HG03378 (cell line): ENCODE measurements at regions not wholly inside any gene's neighbourhood (a gene's known extent, or its start where the extent isn't known, plus 50 kb on each side); places are given as distances from the start of the nearest gene placed in this dataset.

Experiments used
- ATAC-seq: cut with Tn5 transposase; IDR thresholded peaks from one replicate; pipeline ENCODE4 v1.9.1; 2021; ENCODE audit warnings: mild to moderate bottlenecking, moderate library complexity; ENCODE audit not compliant: unreplicated experiment

DNA sequence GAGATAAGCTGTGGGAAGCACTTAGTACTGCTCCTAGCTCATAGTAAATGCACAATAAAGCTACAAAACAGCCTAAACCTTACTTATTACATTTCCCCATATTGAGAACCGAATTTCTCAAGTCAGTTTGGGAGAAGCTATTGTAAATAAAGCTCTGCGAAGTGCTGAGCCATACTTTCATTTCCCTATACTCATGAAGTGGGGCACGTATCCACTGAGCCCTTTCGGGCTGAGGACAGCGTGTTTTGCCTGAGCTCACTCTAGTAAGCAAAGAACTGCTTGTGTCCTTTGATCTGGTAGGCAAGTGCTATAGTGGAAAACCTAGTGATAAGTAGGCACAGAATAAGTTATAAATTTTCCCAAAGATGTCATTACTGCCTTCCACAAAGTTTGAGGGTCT, 165.0 kb downstream of the RSL24D1 start:
- ATAC-seq, result no peak

DNA sequence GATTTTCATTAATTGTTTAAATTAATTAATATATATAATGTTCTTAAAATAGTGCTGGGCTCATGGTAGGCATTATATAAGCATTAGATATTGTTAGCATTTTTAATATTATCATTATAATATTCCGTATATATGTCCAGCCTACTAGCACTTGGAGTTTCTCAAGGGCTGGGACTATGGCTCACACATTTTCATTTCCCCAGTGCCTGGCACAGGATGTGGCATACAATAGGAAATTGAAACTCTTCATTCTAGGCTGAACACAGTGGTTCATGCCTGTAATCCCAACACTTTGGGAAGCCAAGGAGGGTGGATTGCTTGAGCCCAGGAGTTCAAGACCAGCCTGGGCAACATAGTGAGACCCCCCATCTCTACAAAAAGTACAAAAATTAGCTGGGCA, 170.4 kb downstream of the RSL24D1 start:
- ATAC-seq, result no peak

DNA sequence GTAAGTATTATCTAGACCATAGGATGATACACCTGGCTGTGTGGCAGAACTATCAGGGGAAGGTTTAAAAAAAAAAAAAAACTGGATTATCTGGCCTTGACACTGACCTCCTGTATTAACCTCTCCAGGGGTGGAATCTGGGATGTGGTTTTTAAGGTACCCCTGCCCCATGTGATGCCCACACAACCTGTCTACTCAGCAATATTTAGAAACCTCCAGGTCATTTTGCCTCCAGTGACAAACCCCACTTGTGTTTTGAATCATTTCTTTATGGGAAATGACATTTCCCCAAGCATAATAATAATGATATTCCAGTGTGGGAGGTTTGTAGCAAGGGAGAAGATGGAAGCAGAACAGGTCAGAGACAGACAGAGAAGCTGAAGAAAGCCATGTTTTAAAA, 179.1 kb downstream of the RSL24D1 start:
- ATAC-seq, result no peak

DNA sequence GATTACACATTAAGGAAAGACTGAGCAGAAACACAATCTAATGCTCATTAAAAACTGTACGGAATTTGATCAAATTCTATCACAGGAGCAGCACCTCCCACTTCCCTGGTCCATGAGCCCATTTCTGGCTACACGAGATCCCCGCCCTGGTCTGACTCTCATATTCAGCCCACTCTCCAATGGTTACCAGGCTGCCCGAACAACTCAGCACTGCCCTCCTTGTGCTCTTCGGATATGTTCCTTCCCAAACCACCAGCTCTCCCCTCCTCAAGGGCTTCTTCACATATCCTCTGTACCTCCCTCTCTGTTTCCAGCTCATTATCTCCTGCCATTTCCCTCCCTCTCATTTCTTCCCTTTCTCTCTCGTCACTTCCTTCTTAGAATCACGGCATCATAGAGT, 180.5 kb downstream of the RSL24D1 start:
- no peak for ATAC-seq

DNA sequence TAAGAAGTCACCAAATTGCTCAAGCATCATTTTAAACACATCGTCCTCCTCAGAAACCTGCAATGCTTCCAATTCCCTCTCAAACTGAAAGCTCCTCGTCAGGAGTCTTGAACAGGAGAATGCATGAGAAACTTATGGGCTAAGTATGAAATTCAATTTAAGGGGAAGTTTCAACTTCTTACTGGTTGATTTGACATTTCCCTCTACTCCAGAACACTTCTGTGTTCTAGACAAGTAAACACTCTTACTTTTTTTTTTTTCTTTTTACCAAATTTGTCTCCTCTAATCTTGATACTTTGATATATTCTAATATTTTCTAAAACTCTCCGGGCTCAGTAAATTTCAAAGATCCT, 181.7 kb downstream of the RSL24D1 start:
- ATAC-seq, result no peak

GRCh38 chr15:55014391-55015092, 182.2 kb downstream of the RSL24D1 start:
- ATAC-seq, result no peak

GRCh38 chr15:55008421-55008820, 188.3 kb downstream of the RSL24D1 start:
- ATAC-seq, result no peak

DNA sequence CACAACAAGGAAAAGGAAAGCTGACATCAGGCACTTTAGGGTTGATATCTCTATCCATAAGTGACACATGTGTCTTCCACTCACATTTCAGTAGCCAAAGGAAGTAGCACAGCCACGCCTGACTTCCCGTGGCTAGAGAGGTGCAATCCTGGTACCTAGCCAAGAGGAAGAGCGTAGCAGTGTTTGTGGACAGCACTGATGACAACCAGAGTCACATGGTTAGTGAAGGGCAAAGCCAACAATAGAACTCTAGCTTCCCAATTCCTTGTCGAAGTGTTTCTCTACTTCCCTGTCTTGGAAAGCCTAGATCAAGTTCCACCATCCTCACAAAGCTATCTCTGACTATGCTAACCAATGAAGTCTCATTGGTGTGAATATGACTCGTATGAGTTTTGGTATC, 189.2 kb downstream of the RSL24D1 start:
- ATAC-seq, result no peak

DNA sequence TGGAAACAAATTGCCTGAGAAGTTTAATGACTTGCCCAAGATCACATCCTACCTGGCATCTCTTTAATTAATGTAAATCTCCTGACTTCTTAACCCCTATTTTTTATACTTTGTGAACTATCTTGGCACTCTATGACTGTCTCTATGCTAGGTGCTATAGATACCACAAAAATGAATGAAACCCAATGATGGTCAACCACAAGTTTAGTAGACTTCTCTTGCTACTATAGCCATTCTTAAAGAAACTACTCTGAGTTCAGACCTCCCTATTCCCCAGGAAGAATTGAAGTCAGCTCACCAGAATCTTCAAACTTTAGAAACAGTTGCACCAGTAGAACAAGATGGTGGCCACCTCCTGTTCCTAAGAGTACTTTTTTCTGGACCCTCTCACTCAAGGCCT, 191.1 kb downstream of the RSL24D1 start:
- ATAC-seq, result no peak

DNA sequence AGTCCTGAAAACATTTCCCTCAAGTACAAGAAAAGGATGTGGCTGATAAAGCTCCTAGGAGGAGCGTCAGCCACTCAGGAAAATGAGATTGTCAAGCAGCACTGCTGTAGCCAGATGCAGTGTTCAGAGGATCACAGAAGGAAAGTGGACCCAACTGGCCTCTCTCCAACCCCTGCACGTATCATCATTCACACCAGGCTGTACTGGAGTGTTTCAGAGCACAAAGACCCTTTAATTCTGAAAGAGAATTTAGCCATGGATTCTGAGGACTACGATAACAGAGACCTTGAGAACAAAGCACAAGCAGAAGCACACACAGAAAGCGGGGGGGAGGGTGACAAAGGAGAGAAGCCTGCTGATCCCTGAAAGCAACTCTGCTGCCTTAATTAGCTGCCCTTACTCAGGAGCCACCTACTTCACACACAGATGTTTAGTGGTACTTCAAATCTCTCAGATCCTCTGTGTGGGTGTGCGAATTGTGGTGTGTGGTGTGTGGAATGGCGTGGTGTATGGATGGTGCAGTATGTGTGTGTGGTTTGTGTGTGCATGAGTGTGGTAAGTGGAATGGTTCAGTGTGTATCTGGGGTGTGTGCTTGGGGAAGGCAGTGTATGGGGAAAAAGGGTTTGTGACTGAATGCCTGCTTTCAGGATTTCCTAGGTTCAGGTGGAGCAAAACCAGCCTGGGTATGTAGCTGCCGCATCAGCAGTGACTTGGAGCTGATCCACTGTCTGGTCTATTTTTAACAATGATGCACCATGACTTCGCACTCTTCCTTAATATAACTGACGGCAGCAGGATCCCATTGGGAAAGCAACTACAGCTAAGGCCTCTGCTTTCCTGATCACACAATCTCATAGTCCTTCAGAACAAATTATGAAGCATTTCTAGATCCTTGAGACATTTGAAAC, 192.5 kb downstream of the RSL24D1 start:
- ATAC-seq, result no peak

- no peak for ATAC-seq
These were observed 198.1 kb downstream of the RSL24D1 start for GRCh38 chr15:54998661-54999060.

DNA sequence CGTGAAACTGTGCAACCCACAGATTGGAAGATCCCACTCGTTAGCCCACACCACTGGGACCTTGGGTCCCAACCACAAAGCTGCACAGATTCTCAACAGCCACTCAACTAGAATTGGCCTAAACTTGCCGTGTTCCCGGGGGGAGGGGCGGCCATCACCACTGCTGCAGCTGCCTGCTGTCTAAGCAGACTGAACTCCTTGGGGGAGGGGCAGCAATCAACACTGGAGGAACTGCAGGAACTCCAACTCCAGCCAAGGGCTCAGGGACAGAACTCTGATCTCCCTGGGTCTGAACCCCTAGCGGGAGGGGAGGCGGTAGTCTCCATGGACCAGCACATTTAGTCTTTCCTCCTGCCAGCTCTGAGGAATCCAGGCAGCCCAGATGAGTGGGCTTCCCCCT, 205.9 kb downstream of the RSL24D1 start:
- no peak for ATAC-seq

DNA sequence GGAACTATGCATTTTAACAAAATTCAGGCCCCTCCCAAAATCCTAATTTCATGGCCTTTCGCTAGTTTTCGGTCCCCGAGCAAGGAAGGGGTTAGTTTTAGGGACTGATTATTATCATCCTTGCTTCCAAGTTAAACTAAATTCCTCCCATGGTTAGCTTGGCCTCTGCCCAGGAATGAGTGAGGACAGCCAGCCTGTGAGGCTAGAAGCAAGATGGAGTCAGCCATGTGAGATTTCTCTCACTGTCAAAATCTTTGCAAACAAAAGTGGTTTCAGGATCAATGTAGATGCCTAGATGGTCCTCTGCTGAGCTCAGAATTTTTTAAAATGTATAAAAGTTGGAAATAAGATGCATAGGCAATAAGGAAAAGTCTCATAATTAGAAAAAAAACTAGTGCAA, 208.9 kb downstream of the RSL24D1 start:
- ATAC-seq, result no peak

DNA sequence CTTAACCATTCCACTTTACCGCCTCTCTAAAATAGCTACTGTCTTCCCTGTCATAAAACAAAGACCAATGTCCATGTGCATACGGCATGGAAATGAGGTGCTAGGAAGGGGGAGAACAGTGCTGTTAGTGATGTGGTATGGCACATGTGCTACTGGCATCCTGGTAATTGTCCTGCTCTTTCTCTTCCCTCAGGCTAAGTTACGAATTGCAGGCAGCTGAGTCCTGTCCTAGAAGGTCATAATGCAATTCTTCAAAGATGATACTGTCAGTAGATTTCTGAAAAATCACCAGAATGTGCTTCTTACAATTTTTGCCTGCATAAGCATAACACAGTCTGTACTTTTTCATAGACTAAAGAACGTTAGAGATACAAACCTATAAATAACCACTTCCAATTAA, 216.8 kb downstream of the RSL24D1 start:
- no peak for ATAC-seq

DNA sequence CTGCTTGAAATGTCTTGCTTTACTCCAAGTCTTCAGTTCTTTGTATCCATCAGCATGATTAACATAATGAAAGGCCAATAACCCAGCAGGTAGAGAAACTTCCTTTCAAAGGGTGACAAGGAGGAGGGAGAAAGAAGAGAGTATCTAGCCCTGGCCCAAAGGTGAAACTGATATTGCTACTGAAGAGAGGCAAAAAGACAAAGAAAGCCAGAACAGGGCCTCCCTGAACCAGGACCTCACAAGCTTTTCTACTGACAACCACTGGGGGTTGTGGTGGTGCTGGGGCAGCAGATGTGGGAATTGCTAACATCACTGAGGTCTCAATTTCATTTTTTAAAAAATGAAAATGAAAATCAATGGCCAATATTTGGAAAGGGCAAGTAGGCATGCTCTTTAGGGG, 234.1 kb downstream of the RSL24D1 start:
- no peak for ATAC-seq

DNA sequence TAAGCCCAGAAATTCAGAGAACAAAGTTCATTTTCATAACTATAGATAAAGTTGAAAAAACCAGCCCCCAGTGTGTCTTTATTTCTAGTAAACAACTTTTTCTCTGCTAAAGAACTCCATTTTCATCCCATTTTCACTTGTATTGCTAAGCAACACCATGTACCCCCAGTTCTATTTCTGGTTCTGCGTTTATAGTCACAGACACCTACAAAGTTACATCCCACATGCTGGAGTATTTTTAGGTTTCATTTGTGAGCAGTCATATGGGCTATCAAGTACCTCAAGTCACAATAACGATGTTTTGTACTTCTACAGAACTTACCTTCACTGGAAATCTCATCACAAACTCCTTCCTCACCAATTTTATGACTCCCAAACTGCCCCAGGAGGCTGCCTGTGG, 236.5 kb downstream of the RSL24D1 start:
- ATAC-seq, result no peak

GRCh38 chr15:54941417-54941816, 255.3 kb downstream of the RSL24D1 start:
- ATAC-seq, result no peak

GRCh38 chr15:54917312-54917711, 279.4 kb downstream of the RSL24D1 start:
- no peak for ATAC-seq

DNA sequence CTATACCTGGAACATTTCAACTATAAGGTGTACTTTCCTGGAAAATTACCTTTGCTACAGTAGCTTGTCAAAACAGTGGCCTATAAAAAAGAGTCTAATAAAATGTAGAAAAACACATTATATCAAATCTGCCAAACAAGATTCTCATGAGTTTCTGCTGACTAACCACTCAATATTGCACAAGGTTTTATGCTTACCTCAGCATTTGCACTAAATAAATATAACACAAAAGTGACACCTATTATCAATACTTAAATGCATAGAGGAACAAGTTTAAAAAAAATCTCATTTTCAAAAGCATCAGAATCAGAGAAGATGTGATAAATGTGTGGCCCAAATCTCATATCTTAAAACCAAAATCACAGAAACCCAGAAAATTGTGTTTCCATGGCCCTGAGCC, 281.4 kb downstream of the RSL24D1 start:
- ATAC-seq, result no peak

GRCh38 chr15:54884312-54884711, 312.4 kb downstream of the RSL24D1 start:
- no peak for ATAC-seq

DNA sequence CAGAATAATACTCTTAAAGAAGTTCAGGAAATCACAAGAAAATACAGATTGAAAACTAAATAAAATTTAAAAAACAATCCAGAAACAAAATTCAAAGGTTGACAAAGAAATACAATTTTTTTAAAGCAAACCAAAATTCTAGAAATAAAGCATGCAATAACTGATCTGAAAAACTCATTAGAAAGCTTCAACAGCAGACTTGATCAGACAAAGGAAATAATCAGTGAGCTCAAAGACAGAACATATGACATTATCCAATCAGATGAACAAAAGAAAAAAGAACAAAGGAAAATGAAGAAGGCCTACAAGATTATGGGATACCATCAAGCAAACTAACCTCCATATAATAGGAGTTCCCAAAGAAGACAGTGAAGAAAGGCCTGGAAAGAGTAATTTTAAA, 336.8 kb downstream of the RSL24D1 start:
- no peak for ATAC-seq

DNA sequence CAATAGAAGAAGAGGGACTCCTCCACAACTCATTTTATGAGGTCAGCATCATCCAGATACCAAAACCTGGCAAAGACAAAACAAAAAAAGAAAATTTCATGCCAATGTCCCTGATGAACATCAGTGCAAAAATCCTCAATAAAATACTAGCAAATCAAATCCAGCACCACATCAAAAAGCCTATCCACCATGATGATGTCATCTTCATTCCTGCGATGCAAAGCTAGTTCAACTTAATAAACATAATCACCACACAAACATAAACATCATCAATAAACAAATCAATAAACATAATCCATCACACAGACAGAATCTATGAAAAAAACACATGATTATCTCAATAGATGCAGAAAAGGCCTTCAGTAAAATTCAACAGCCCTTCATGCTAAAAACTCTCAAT, 342.1 kb downstream of the RSL24D1 start:
- no peak for ATAC-seq
